ENCODE measurements at regions not wholly inside any gene's neighbourhood (a gene's known extent, or its start where the extent isn't known, plus 50 kb on each side); places are given as distances from the start of the nearest gene placed in this dataset.

- TF ChIP-seq CTCF (IDR thresholded peaks at IDR 0.05; ENCODE audit: low read depth, low read length) (no peak), EZH2phosphoT487 (IDR thresholded peaks at IDR 0.05; ENCODE audit: low read depth) (no peak)
These were observed 411.0 kb upstream of the DPP6 start for GRCh38 chr7:153641199-153641598.
